WI38 (cell line): ENCODE measurements at regions not wholly inside any gene's neighbourhood (a gene's known extent, or its start where the extent isn't known, plus 50 kb on each side); places are given as distances from the start of the nearest gene placed in this dataset.

Experiments
- H3K4me3 ChIP-seq: 2 replicates; pipeline ENCODE4 v1.5.1; 2011; ENCODE audit warnings: low read depth, mild to moderate bottlenecking, control low read depth, low read length
- CTCF ChIP-seq: IDR thresholded peaks from 2 replicates; pipeline ENCODE4 v1.5.1; 2012; ENCODE audit warnings: low read depth, mild to moderate bottlenecking, control low read depth, low read length

GRCh38 chr18:22513721-22514481 lies 96.2 kb upstream of the CTAGE1 start:
- no peak overlapping the region for H3K4me3 ChIP-seq
- no peak for TF ChIP-seq CTCF

- no peak for TF ChIP-seq CTCF
- H3K4me3 ChIP-seq, result no peak overlapping the region
These were observed 96.9 kb upstream of the CTAGE1 start for GRCh38 chr18:22514655-22515054.

GRCh38 chr18:22515250-22515649 lies 97.5 kb upstream of the CTAGE1 start:
- H3K4me3 ChIP-seq, result no peak overlapping the region
- TF ChIP-seq CTCF, result no peak

- H3K4me3 ChIP-seq, result no peak overlapping the region
These were observed 99.6 kb upstream of the CTAGE1 start for GRCh38 chr18:22517356-22517755.

GRCh38 chr18:22521026-22521707 lies 103.5 kb upstream of the CTAGE1 start:
- no peak for TF ChIP-seq CTCF
- H3K4me3 ChIP-seq, result no peak overlapping the region

More at GRCh38 chr18:22517356-22517755, 99.6 kb upstream of the CTAGE1 start:
- no peak for TF ChIP-seq CTCF

- TF ChIP-seq CTCF, result no peak
- no peak overlapping the region for H3K4me3 ChIP-seq
These were observed 105.8 kb upstream of the CTAGE1 start for GRCh38 chr18:22523481-22523880.

GRCh38 chr18:22524783-22525182 lies 107.1 kb upstream of the CTAGE1 start:
- H3K4me3 ChIP-seq, result no peak overlapping the region
- no peak for TF ChIP-seq CTCF
